ENCODE measurements at regions not wholly inside any gene's neighbourhood (a gene's known extent, or its start where the extent isn't known, plus 50 kb on each side); places are given as distances from the start of the nearest gene placed in this dataset.

DNA sequence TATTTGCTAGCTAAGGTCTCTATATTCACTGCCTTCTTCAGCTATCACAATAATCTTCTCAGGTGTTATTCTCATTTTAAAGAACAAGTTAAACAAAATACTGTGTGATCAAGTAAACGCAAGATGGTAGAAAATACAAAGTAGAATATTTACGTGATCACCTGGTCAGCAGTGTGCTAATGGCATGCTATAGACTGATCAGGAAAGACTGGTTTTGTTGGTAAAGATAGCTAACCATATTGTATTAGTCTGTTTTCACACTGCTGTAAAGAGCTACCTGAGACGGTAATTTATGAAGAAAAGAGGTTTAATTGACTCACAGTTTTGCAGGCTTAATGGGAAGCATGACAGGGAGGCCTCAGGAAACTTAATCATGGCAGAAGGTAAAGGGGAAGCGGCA lies 50.4 kb downstream of the ZBTB38 start:
- TF ChIP-seq, protein P1, sequence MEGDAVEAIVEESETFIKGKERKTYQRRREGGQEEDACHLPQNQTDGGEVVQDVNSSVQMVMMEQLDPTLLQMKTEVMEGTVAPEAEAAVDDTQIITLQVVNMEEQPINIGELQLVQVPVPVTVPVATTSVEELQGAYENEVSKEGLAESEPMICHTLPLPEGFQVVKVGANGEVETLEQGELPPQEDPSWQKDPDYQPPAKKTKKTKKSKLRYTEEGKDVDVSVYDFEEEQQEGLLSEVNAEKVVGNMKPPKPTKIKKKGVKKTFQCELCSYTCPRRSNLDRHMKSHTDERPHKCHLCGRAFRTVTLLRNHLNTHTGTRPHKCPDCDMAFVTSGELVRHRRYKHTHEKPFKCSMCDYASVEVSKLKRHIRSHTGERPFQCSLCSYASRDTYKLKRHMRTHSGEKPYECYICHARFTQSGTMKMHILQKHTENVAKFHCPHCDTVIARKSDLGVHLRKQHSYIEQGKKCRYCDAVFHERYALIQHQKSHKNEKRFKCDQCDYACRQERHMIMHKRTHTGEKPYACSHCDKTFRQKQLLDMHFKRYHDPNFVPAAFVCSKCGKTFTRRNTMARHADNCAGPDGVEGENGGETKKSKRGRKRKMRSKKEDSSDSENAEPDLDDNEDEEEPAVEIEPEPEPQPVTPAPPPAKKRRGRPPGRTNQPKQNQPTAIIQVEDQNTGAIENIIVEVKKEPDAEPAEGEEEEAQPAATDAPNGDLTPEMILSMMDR (IDR thresholded peaks at IDR 0.05) = no peak
- no peak for TF ChIP-seq POLR2AphosphoS5 (IDR thresholded peaks at IDR 0.05)
- TF ChIP-seq POLR2A (IDR thresholded peaks at IDR 0.05) = no peak
